Neutrophil (primary cell): ENCODE measurements at regions not wholly inside any gene's neighbourhood (a gene's known extent, or its start where the extent isn't known, plus 50 kb on each side); places are given as distances from the start of the nearest gene placed in this dataset.

Source experiments
- H3K27ac ChIP-seq: fragments of 200-600 bp; sonication (generic); 2 replicates; pipeline ENCODE4 v1.5.1; 2016; ENCODE audit warnings: mild to moderate bottlenecking, moderate library complexity
- H3K27me3 ChIP-seq: fragments of 200-600 bp; sonication (generic); 2 replicates; pipeline ENCODE4 v1.6.0; 2016; ENCODE audit warnings: mild to moderate bottlenecking
- H3K36me3 ChIP-seq: fragments of 200-600 bp; sonication (generic); 2 replicates; pipeline ENCODE4 v1.5.1; 2017
- H3K4me1 ChIP-seq, 2 experiments: fragments of 200-600 bp in 1 of 2; sonication (generic) in 1 of 2; 1 replicate in 1 of 2; 2 replicates in 1 of 2; pipeline versions ENCODE4 v1.5.1 to v1.6.1; 2013 to 2016; ENCODE audit warnings: low read depth in 1 of 2, low read length in 1 of 2, mild to moderate bottlenecking in 1 of 2, moderate library complexity in 1 of 2; ENCODE audit not compliant: control insufficient read depth in 1 of 2, insufficient read depth in 1 of 2
- H3K4me3 ChIP-seq, 2 experiments: fragments of 200-600 bp in 1 of 2; sonication (generic) in 1 of 2; 1 replicate in 1 of 2; 2 replicates in 1 of 2; pipeline ENCODE4 v1.5.1; 2013 to 2016; ENCODE audit warnings: low read depth in 1 of 2, low read length in 1 of 2, mild to moderate bottlenecking in 1 of 2, moderate library complexity in 1 of 2
- H3K9me3 ChIP-seq: fragments of 200-600 bp; sonication (generic); 2 replicates; pipeline ENCODE4 v1.5.1; 2016
- CTCF ChIP-seq: fragments of 200-600 bp; sonication (generic); IDR thresholded peaks from 2 replicates; pipeline ENCODE4 v1.5.1; 2016; ENCODE audit warnings: antibody characterized with exemption

GRCh38 chr17:68719431-68719830 is 118.3 kb upstream of the FAM20A start:
- H3K4me1 ChIP-seq = no peaks in the 10 kb centered on the region
- H3K36me3 ChIP-seq = no peaks in the 10 kb centered on the region
- TF ChIP-seq CTCF = no peak
- H3K9me3 ChIP-seq = no peaks in the 10 kb centered on the region
- H3K27me3 ChIP-seq = peaks cover 5% of the 10 kb centered on the region
- H3K4me3 ChIP-seq = no peak overlapping the region
- no peak overlapping the region for H3K27ac ChIP-seq

- Histone ChIP-seq H3K27ac (no peak overlapping the region), H3K36me3 (no peaks in the 10 kb centered on the region), H3K4me3 (no peak overlapping the region), H3K9me3 (no peaks in the 10 kb centered on the region), H3K4me1 (no peaks in the 10 kb centered on the region), H3K27me3 (peaks cover under 1% of the 10 kb centered on the region)
- TF ChIP-seq CTCF = no peak
These were observed 117.8 kb upstream of the FAM20A start for GRCh38 chr17:68718926-68719325.

- TF ChIP-seq CTCF = no peak
- Histone ChIP-seq H3K4me3 (no peak overlapping the region), H3K9me3 (no peaks in the 10 kb centered on the region), H3K27me3 (no peaks in the 10 kb centered on the region), H3K4me1 (no peaks in the 10 kb centered on the region), H3K27ac (no peak overlapping the region), H3K36me3 (no peaks in the 10 kb centered on the region)
These were observed 117.3 kb upstream of the FAM20A start for GRCh38 chr17:68718465-68718864.

GRCh38 chr17:68714676-68715075 is 113.5 kb upstream of the FAM20A start:
- Histone ChIP-seq H3K4me3 (no peak overlapping the region), H3K27me3 (peaks cover 15% of the 10 kb centered on the region), H3K36me3 (no peaks in the 10 kb centered on the region), H3K9me3 (no peaks in the 10 kb centered on the region), H3K27ac (no peak overlapping the region), H3K4me1 (no peaks in the 10 kb centered on the region)
- TF ChIP-seq CTCF = no peak

- no peaks in the 10 kb centered on the region for H3K9me3 ChIP-seq
- H3K4me1 ChIP-seq = no peaks in the 10 kb centered on the region
- H3K4me3 ChIP-seq = no peak overlapping the region
- no peaks in the 10 kb centered on the region for H3K36me3 ChIP-seq
- H3K27ac ChIP-seq = no peak overlapping the region
- no peak for TF ChIP-seq CTCF
- H3K27me3 ChIP-seq = peaks cover 15% of the 10 kb centered on the region
These were observed 110.7 kb upstream of the FAM20A start for GRCh38 chr17:68711858-68712257.

- Histone ChIP-seq H3K9me3 (no peaks in the 10 kb centered on the region), H3K27me3 (peaks cover 15% of the 10 kb centered on the region), H3K27ac (no peak overlapping the region), H3K36me3 (no peaks in the 10 kb centered on the region), H3K4me3 (no peak overlapping the region), H3K4me1 (no peaks in the 10 kb centered on the region)
- no peak for TF ChIP-seq CTCF
These were observed 109.8 kb upstream of the FAM20A start for GRCh38 chr17:68710976-68711375.
